ENCODE measurements at regions not wholly inside any gene's neighbourhood (a gene's known extent, or its start where the extent isn't known, plus 50 kb on each side); places are given as distances from the start of the nearest gene placed in this dataset.

DNA sequence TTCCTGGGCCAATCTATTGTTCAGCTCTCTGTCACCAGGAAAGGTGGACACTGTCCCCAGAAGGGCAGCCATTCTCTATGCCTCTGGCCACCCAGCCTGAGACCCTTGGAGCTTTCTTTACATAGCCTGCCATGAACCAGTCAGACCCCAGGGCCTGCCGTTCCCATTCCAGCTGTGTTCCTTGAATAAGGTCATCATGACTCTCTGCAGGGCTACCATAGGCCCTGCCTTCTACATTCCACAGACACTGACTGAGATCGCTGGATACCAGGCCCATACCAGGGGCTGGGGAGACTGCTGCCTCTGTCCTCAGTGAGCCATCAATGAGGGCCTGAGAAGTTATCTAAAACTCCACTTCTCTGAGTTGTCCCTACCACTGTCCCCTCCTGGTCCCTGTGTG lies 75.5 kb downstream of the SYNE3 start (continued):
- TF ChIP-seq JUNB (IDR thresholded peaks at IDR 0.05; ENCODE audit: unreplicated experiment) = no peak
- TF ChIP-seq CREB1 (CRISPR knock-in tag; IDR thresholded peaks at IDR 0.05; ENCODE audit: low read depth) = no peak

DNA sequence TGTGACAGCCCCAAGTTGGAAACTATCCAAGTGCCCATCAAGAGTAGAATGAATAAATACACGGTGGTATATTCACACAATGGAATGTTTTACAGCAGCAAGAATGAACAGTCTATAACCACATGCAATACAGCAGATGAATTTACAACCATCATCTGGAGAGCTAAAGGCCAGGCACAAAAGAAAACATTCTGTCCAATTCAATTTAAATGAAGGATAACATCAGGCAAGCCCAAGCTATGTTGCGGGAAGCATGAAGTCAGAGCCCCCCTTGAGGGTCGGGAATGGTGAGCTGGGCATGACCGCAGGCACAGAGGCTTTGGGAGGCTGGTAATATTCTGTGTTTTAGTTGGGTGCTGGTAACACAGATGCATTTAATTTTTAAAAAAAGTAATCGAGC lies 76.0 kb downstream of the SYNE3 start:
- DNase-seq (ENCODE audit: low spot score) (no peak), ATAC-seq (no peak)
- peaks cover 4% of the 10 kb centered on the region for H3K27me3 Mint-ChIP-seq (ENCODE audit: insufficient read depth, low read depth, poor library complexity)
- no peak overlapping the region for H3K27ac ChIP-seq (ENCODE audit: low read depth)
- no peaks in the 10 kb centered on the region for H3K36me3 Mint-ChIP-seq (ENCODE audit: low read depth)
- H3F3A ChIP-seq (replicated peaks; ENCODE audit: low read depth) = no peaks in the 10 kb centered on the region
- no peak overlapping the region for H2AFZ ChIP-seq
- H3K36me3 ChIP-seq (ENCODE audit: insufficient read depth) = no peaks in the 10 kb centered on the region; the same call in 1 of the 2 replicates
- H3K27me3 ChIP-seq (ENCODE audit: insufficient read depth) = no peaks in the 10 kb centered on the region
- H3K79me2 ChIP-seq (replicated peaks; ENCODE audit: insufficient read depth) = no peaks in the 10 kb centered on the region
- H3K4me2 ChIP-seq = no peak overlapping the region
- TF ChIP-seq ZNF114 (CRISPR knock-in tag; IDR thresholded peaks at IDR 0.05) (no peak), POLR2AphosphoS5 (IDR thresholded peaks at IDR 0.05; ENCODE audit: low read depth) (no peak), STAT1 (IDR thresholded peaks at IDR 0.05; ENCODE audit: unreplicated experiment) (no peak), ZNF331 (CRISPR knock-in tag; IDR thresholded peaks at IDR 0.05; ENCODE audit: low read depth) (no peak), JUNB (IDR thresholded peaks at IDR 0.05; ENCODE audit: unreplicated experiment) (no peak), EZH2 (IDR thresholded peaks at IDR 0.05; ENCODE audit: low read depth, unreplicated experiment) (no peak), EZH2phosphoT487 (IDR thresholded peaks at IDR 0.05; ENCODE audit: unreplicated experiment) (no peak), CREB1 (CRISPR knock-in tag; IDR thresholded peaks at IDR 0.05; ENCODE audit: low read depth) (no peak), NANOG (IDR thresholded peaks at IDR 0.05; ENCODE audit: borderline replicate concordance) (no peak)
- TF ChIP-seq, protein P1, sequence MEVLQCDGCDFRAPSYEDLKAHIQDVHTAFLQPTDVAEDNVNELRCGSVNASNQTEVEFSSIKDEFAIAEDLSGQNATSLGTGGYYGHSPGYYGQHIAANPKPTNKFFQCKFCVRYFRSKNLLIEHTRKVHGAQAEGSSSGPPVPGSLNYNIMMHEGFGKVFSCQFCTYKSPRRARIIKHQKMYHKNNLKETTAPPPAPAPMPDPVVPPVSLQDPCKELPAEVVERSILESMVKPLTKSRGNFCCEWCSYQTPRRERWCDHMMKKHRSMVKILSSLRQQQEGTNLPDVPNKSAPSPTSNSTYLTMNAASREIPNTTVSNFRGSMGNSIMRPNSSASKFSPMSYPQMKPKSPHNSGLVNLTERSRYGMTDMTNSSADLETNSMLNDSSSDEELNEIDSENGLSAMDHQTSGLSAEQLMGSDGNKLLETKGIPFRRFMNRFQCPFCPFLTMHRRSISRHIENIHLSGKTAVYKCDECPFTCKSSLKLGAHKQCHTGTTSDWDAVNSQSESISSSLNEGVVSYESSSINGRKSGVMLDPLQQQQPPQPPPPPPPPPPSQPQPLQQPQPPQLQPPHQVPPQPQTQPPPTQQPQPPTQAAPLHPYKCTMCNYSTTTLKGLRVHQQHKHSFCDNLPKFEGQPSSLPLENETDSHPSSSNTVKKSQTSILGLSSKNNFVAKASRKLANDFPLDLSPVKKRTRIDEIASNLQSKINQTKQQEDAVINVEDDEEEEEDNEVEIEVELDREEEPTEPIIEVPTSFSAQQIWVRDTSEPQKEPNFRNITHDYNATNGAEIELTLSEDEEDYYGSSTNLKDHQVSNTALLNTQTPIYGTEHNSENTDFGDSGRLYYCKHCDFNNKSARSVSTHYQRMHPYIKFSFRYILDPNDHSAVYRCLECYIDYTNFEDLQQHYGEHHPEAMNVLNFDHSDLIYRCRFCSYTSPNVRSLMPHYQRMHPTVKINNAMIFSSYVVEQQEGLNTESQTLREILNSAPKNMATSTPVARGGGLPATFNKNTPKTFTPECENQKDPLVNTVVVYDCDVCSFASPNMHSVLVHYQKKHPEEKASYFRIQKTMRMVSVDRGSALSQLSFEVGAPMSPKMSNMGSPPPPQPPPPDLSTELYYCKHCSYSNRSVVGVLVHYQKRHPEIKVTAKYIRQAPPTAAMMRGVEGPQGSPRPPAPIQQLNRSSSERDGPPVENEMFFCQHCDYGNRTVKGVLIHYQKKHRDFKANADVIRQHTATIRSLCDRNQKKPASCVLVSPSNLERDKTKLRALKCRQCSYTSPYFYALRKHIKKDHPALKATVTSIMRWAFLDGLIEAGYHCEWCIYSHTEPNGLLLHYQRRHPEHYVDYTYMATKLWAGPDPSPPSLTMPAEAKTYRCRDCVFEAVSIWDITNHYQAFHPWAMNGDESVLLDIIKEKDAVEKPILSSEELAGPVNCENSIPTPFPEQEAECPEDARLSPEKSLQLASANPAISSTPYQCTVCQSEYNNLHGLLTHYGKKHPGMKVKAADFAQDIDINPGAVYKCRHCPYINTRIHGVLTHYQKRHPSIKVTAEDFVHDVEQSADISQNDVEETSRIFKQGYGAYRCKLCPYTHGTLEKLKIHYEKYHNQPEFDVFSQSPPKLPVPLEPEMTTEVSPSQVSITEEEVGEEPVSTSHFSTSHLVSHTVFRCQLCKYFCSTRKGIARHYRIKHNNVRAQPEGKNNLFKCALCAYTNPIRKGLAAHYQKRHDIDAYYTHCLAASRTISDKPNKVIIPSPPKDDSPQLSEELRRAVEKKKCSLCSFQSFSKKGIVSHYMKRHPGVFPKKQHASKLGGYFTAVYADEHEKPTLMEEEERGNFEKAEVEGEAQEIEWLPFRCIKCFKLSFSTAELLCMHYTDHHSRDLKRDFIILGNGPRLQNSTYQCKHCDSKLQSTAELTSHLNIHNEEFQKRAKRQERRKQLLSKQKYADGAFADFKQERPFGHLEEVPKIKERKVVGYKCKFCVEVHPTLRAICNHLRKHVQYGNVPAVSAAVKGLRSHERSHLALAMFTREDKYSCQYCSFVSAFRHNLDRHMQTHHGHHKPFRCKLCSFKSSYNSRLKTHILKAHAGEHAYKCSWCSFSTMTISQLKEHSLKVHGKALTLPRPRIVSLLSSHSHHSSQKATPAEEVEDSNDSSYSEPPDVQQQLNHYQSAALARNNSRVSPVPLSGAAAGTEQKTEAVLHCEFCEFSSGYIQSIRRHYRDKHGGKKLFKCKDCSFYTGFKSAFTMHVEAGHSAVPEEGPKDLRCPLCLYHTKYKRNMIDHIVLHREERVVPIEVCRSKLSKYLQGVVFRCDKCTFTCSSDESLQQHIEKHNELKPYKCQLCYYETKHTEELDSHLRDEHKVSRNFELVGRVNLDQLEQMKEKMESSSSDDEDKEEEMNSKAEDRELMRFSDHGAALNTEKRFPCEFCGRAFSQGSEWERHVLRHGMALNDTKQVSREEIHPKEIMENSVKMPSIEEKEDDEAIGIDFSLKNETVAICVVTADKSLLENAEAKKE (CRISPR knock-in tag; IDR thresholded peaks at IDR 0.05) = no peak
- TF ChIP-seq, protein P2, sequence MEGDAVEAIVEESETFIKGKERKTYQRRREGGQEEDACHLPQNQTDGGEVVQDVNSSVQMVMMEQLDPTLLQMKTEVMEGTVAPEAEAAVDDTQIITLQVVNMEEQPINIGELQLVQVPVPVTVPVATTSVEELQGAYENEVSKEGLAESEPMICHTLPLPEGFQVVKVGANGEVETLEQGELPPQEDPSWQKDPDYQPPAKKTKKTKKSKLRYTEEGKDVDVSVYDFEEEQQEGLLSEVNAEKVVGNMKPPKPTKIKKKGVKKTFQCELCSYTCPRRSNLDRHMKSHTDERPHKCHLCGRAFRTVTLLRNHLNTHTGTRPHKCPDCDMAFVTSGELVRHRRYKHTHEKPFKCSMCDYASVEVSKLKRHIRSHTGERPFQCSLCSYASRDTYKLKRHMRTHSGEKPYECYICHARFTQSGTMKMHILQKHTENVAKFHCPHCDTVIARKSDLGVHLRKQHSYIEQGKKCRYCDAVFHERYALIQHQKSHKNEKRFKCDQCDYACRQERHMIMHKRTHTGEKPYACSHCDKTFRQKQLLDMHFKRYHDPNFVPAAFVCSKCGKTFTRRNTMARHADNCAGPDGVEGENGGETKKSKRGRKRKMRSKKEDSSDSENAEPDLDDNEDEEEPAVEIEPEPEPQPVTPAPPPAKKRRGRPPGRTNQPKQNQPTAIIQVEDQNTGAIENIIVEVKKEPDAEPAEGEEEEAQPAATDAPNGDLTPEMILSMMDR (conservative IDR thresholded peaks at IDR 0.05; ENCODE audit: low read depth in 2 of 2) = no peak
- TF ChIP-seq, protein P3, sequence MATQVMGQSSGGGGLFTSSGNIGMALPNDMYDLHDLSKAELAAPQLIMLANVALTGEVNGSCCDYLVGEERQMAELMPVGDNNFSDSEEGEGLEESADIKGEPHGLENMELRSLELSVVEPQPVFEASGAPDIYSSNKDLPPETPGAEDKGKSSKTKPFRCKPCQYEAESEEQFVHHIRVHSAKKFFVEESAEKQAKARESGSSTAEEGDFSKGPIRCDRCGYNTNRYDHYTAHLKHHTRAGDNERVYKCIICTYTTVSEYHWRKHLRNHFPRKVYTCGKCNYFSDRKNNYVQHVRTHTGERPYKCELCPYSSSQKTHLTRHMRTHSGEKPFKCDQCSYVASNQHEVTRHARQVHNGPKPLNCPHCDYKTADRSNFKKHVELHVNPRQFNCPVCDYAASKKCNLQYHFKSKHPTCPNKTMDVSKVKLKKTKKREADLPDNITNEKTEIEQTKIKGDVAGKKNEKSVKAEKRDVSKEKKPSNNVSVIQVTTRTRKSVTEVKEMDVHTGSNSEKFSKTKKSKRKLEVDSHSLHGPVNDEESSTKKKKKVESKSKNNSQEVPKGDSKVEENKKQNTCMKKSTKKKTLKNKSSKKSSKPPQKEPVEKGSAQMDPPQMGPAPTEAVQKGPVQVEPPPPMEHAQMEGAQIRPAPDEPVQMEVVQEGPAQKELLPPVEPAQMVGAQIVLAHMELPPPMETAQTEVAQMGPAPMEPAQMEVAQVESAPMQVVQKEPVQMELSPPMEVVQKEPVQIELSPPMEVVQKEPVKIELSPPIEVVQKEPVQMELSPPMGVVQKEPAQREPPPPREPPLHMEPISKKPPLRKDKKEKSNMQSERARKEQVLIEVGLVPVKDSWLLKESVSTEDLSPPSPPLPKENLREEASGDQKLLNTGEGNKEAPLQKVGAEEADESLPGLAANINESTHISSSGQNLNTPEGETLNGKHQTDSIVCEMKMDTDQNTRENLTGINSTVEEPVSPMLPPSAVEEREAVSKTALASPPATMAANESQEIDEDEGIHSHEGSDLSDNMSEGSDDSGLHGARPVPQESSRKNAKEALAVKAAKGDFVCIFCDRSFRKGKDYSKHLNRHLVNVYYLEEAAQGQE (IDR thresholded peaks at IDR 0.05; ENCODE audit: unreplicated experiment) = no peak
- TF ChIP-seq, protein P4, sequence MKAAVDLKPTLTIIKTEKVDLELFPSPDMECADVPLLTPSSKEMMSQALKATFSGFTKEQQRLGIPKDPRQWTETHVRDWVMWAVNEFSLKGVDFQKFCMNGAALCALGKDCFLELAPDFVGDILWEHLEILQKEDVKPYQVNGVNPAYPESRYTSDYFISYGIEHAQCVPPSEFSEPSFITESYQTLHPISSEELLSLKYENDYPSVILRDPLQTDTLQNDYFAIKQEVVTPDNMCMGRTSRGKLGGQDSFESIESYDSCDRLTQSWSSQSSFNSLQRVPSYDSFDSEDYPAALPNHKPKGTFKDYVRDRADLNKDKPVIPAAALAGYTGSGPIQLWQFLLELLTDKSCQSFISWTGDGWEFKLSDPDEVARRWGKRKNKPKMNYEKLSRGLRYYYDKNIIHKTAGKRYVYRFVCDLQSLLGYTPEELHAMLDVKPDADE (IDR thresholded peaks at IDR 0.05) = no peak
- no peak overlapping the region for H3K4me3 Mint-ChIP-seq
- no peaks in the 10 kb centered on the region; the same call in 2 of the 3 replicates for H3K4me1 Mint-ChIP-seq
- H3K4me3 ChIP-seq = no peak overlapping the region
- no peaks in the 10 kb centered on the region for H3K4me1 ChIP-seq (ENCODE audit: insufficient read depth)
- no peaks in the 10 kb centered on the region; the same call in 1 of the 3 replicates for H3K9me3 Mint-ChIP-seq
- H3K9me2 ChIP-seq (ENCODE audit: insufficient read depth) = no peaks in the 10 kb centered on the region
- no peaks in the 10 kb centered on the region for H4K20me1 ChIP-seq (replicated peaks; ENCODE audit: insufficient read depth)
- H3K27ac Mint-ChIP-seq = no peak overlapping the region
